ENCODE measurements at regions not wholly inside any gene's neighbourhood (a gene's known extent, or its start where the extent isn't known, plus 50 kb on each side); places are given as distances from the start of the nearest gene placed in this dataset.

DNA sequence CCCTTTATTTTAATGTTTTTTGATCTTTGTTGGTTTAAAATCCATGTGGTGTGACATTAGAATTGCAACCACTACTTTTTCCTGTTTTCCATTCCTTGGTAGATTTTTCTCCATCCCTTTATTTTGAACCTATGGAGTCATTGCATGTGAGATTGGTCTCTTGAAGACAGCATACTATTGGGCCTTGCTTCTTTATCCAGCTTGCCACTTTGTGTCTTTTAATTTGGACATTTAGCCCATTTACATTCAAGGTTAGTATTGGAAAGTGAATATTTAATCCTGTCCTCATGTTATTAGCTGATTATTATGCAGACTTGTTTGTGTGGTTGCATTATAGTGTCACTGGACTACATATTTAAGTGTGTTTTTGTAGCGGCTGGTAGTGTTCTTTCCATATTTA is 782.9 kb downstream of the SLC4A3 start:
- Histone ChIP-seq H3K9me3 (ENCODE audit: insufficient read depth, low read depth, low read length) (no peaks in the 10 kb centered on the region; the same call in 1 of the 2 replicates), H3K9ac (ENCODE audit: low read depth, low read length, poor library complexity, severe bottlenecking) (no peak overlapping the region), H4K20me1 (ENCODE audit: insufficient read depth, low read length, poor library complexity, severe bottlenecking) (no peaks in the 10 kb centered on the region), H3K27me3 (ENCODE audit: insufficient read depth, low read length, poor library complexity, severe bottlenecking) (no peaks in the 10 kb centered on the region), H3K36me3 (ENCODE audit: insufficient read depth, low read length) (no peaks in the 10 kb centered on the region), H2AFZ (ENCODE audit: low read length) (no peak overlapping the region), H3K9me2 (replicated peaks; ENCODE audit: low read depth, low read length) (no peaks in the 10 kb centered on the region), H3K4me1 (ENCODE audit: insufficient read depth, low read length, poor library complexity, severe bottlenecking) (no peaks in the 10 kb centered on the region), H3K79me2 (ENCODE audit: insufficient read depth, low read length) (no peaks in the 10 kb centered on the region), H3K4me3 (ENCODE audit: low read length, poor library complexity, severe bottlenecking) (no peak overlapping the region), H3F3A (ENCODE audit: low read depth) (no peaks in the 10 kb centered on the region), H3K4me2 (ENCODE audit: low read depth, low read length, poor library complexity, severe bottlenecking) (no peak overlapping the region)
- TF ChIP-seq, protein P1, sequence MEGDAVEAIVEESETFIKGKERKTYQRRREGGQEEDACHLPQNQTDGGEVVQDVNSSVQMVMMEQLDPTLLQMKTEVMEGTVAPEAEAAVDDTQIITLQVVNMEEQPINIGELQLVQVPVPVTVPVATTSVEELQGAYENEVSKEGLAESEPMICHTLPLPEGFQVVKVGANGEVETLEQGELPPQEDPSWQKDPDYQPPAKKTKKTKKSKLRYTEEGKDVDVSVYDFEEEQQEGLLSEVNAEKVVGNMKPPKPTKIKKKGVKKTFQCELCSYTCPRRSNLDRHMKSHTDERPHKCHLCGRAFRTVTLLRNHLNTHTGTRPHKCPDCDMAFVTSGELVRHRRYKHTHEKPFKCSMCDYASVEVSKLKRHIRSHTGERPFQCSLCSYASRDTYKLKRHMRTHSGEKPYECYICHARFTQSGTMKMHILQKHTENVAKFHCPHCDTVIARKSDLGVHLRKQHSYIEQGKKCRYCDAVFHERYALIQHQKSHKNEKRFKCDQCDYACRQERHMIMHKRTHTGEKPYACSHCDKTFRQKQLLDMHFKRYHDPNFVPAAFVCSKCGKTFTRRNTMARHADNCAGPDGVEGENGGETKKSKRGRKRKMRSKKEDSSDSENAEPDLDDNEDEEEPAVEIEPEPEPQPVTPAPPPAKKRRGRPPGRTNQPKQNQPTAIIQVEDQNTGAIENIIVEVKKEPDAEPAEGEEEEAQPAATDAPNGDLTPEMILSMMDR (conservative IDR thresholded peaks at IDR 0.05; ENCODE audit: low read length) = no peak
- no peak for TF ChIP-seq EZH2phosphoT487 (IDR thresholded peaks at IDR 0.05; ENCODE audit: borderline replicate concordance)

DNA sequence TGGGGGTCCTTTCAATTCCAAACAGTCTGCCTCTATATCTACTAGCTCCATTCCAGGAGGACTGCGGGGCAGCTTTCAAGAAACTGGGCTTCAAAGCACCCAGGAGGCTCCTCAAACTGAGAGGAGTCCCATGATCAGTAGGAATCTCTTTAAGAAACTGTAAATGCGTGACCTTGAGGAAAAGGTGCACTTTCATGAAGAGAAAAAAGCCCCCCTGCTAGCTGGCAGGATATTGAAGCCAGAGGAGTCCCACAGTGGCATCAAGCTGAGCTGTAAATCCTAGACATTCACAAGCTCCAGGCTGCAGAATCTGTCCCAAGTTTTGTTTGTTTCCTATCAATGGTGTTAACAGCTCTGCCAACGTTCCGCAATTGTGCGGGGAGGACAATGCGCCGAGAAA is 790.1 kb downstream of the SLC4A3 start:
- Histone ChIP-seq H3K9me3 (ENCODE audit: insufficient read depth, low read depth, low read length) (no peaks in the 10 kb centered on the region; the same call in 1 of the 2 replicates), H4K20me1 (ENCODE audit: insufficient read depth, low read length, poor library complexity, severe bottlenecking) (no peaks in the 10 kb centered on the region), H3K79me2 (ENCODE audit: insufficient read depth, low read length) (no peaks in the 10 kb centered on the region), H3K36me3 (ENCODE audit: insufficient read depth, low read length) (no peaks in the 10 kb centered on the region), H3K27me3 (ENCODE audit: insufficient read depth, low read length, poor library complexity, severe bottlenecking) (no peaks in the 10 kb centered on the region), H3K4me2 (ENCODE audit: low read depth, low read length, poor library complexity, severe bottlenecking) (no peak overlapping the region), H3K9me2 (replicated peaks; ENCODE audit: low read depth, low read length) (no peaks in the 10 kb centered on the region), H3K9ac (ENCODE audit: low read depth, low read length, poor library complexity, severe bottlenecking) (no peak overlapping the region), H3K4me3 (ENCODE audit: low read length, poor library complexity, severe bottlenecking) (no peak overlapping the region), H2AFZ (ENCODE audit: low read length) (no peak overlapping the region), H3F3A (ENCODE audit: low read depth) (no peaks in the 10 kb centered on the region), H3K4me1 (ENCODE audit: insufficient read depth, low read length, poor library complexity, severe bottlenecking) (no peaks in the 10 kb centered on the region)
- TF ChIP-seq, protein P1 (conservative IDR thresholded peaks at IDR 0.05; ENCODE audit: low read length) = no peak
- TF ChIP-seq EZH2phosphoT487 (IDR thresholded peaks at IDR 0.05; ENCODE audit: borderline replicate concordance) = no peak

DNA sequence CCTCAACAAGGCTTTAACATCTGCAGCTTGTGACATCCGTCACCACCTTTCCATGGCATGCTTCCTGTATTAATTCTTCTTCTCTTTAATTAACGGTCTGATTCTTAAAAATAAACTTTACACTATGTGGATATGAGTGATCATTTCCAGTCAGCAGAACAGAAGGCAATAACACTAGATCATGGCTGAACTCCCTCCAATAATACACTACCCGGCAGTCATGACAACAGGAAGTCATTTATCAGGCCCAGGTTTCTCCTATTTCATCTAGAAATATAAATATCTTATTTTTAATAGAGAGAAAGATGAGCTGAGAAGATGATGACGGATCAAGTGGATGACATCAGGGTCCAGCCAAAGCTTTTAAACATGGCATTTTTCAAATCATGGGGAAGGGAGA is 792.2 kb downstream of the SLC4A3 start:
- Histone ChIP-seq H3K4me2 (ENCODE audit: low read depth, low read length, poor library complexity, severe bottlenecking) (no peak overlapping the region), H3K4me3 (ENCODE audit: low read length, poor library complexity, severe bottlenecking) (no peak overlapping the region), H3K4me1 (ENCODE audit: insufficient read depth, low read length, poor library complexity, severe bottlenecking) (no peaks in the 10 kb centered on the region), H3K36me3 (ENCODE audit: insufficient read depth, low read length) (no peaks in the 10 kb centered on the region), H4K20me1 (ENCODE audit: insufficient read depth, low read length, poor library complexity, severe bottlenecking) (no peaks in the 10 kb centered on the region), H3K9ac (ENCODE audit: low read depth, low read length, poor library complexity, severe bottlenecking) (no peak overlapping the region), H3K27me3 (ENCODE audit: insufficient read depth, low read length, poor library complexity, severe bottlenecking) (no peaks in the 10 kb centered on the region), H3F3A (ENCODE audit: low read depth) (no peaks in the 10 kb centered on the region), H2AFZ (ENCODE audit: low read length) (no peak overlapping the region), H3K9me3 (ENCODE audit: insufficient read depth, low read depth, low read length) (no peaks in the 10 kb centered on the region), H3K79me2 (ENCODE audit: insufficient read depth, low read length) (no peaks in the 10 kb centered on the region), H3K9me2 (replicated peaks; ENCODE audit: low read depth, low read length) (no peaks in the 10 kb centered on the region)
- TF ChIP-seq, protein P1 (conservative IDR thresholded peaks at IDR 0.05; ENCODE audit: low read length) = no peak
- TF ChIP-seq EZH2phosphoT487 (IDR thresholded peaks at IDR 0.05; ENCODE audit: borderline replicate concordance) = no peak

Measured in Loucy (cell line).